Peyer's patch (tissue), 4 donors: ENCODE measurements at regions not wholly inside any gene's neighbourhood (a gene's known extent, or its start where the extent isn't known, plus 50 kb on each side); places are given as distances from the start of the nearest gene placed in this dataset.

Experiments used
- CTCF ChIP-seq, 6 experiments: fragments of 450-650 bp in 4 of 6; fragments of 200-600 bp in 2 of 6; sonication (generic) in 1 of 6; IDR thresholded peaks; one replicate each; pipeline ENCODE4 v1.5.1; 2017 to 2019; ENCODE audit warnings: antibody characterized with exemption in 6 of 6, mild to moderate bottlenecking in 3 of 6, moderate library complexity in 1 of 6
- POLR2A ChIP-seq, 2 donors: fragments of 450-650 bp; IDR thresholded peaks; one replicate each; pipeline ENCODE4 v1.5.1; 2017; ENCODE audit warnings: antibody characterized with exemption in 2 of 2, mild to moderate bottlenecking in 2 of 2, moderate library complexity in 2 of 2

GRCh38 chr5:104914536-104915070, 1352.0 kb upstream of the NUDT12 start:
- TF ChIP-seq POLR2A (IDR thresholded peaks at IDR 0.05) = no peak
- no peak for TF ChIP-seq CTCF (IDR thresholded peaks at IDR 0.05)
